ENCODE measurements at regions not wholly inside any gene's neighbourhood (a gene's known extent, or its start where the extent isn't known, plus 50 kb on each side); places are given as distances from the start of the nearest gene placed in this dataset.

- DNase-seq = no peak
- in situ Hi-C loops (cut with HindIII; ENCODE audit: low pct_ligation_motif_present, low pct_unique_long_range_greater_than_20kb, low sequenced_read_pairs) = no loop called here
These were observed 61.3 kb upstream of the SPIN1 start for GRCh38 chr9:88326936-88327335.

DNA sequence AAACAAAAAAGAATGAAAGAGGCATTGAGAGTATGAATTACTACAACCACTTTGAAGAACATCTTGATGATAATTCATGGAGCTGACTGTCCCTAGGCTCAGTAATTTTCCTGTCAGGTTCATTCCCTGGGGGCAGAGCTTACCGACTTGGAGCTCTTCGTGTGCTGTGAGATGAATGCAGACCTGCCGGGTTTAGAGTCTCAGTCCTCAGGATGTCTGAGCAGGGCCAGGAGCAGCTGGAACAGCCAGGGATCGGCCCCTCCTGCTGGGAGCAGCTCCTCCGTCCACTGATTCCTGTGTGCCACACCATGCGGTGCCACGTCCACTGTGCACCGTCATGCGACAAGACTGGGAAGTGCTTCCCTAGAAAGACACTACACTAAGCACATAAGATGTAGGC is 62.2 kb upstream of the SPIN1 start:
- no peak for DNase-seq
- in situ Hi-C loops (cut with HindIII; ENCODE audit: low pct_ligation_motif_present, low pct_unique_long_range_greater_than_20kb, low sequenced_read_pairs) = no loop called here

DNA sequence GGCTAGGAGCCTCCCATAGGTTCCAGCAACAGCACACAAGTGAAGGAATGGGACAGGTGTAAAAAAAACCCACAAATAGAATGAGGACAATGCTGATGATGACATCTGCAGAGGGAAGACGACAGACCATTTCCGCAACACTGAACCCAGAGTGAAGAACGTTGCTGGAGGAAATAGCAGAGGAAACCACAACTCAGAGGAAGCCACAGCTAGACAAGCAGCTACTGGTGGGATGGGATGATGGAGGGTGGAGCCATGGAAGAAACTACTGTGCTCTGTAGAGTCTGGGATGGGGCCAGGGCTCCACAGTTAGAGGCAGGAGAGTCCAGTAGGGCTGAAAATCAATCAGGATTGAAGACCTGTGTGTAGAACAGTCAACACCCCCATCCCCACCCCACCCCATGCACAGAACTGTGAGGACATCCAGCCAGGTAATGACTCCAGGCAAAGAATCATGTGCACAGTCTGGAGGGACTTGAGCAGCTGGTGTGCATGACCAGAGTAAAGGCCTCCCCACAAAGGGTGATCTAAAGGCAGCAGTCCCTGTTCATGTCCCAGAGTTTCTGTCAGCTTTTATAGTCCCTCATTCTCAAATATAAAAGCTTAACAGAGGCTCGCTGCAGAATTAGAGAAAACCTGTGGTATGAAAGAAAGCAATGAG is 65.2 kb upstream of the SPIN1 start:
- in situ Hi-C loops (cut with HindIII; ENCODE audit: low pct_ligation_motif_present, low pct_unique_long_range_greater_than_20kb, low sequenced_read_pairs) = no loop called here

GRCh38 chr9:88321764-88322163 is 66.5 kb upstream of the SPIN1 start:
- in situ Hi-C loops (cut with HindIII; ENCODE audit: low pct_ligation_motif_present, low pct_unique_long_range_greater_than_20kb, low sequenced_read_pairs) = no loop called here
- DNase-seq = no peak

More for the DNA sequence above, 65.2 kb upstream of the SPIN1 start:
- DNase-seq = no peak

- in situ Hi-C loops (cut with HindIII; ENCODE audit: low pct_ligation_motif_present, low pct_unique_long_range_greater_than_20kb, low sequenced_read_pairs) = no loop called here
These were observed 67.4 kb upstream of the SPIN1 start for GRCh38 chr9:88320748-88321415.

GRCh38 chr9:88319936-88320747 is 68.1 kb upstream of the SPIN1 start:
- in situ Hi-C loops (cut with HindIII; ENCODE audit: low pct_ligation_motif_present, low pct_unique_long_range_greater_than_20kb, low sequenced_read_pairs) = no loop called here
- no peak for DNase-seq

More at GRCh38 chr9:88320748-88321415, 67.4 kb upstream of the SPIN1 start:
- no peak for DNase-seq

DNA sequence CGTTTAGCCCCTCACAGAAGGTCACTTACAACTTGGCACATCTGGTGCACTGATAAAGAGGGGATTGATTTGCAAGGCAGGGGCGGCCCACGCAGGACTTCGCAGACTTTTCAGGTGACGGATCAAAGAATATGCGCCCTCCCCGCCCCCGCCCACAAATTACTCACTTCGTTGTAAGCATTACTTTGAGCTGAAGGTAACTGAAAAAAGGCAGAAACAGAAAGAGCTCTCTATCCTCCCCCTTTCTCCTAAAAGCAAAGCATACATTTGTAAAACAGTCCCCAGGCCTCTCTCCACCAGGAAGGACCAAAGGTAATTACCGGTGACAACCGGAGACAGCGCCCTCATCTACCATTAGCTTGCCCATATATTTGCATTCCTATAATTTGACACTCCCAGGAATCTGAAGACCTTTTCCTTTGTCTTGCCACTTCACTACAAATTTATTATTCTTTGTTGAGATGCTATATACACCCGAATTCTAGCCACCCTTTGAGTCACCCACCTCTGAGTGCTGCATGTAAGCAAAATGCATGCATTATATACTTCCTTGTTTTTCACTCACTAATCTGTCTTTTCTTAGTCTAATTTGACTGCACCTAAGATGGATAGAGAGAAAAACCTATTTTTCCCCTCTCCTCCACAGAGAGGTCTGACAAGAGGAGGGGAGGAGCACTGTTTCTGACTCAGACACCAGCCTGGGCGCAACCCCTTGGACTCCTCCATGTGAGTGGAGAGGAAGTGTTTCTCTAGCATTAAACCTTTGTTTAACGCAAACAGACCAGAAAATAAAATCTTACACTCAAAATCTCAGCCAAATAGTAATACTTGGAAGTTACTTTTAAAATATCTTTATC is 74.7 kb upstream of the SPIN1 start:
- in situ Hi-C loops (cut with HindIII; ENCODE audit: low pct_ligation_motif_present, low pct_unique_long_range_greater_than_20kb, low sequenced_read_pairs) = no loop called here
- DNase-seq = no peak

DNA sequence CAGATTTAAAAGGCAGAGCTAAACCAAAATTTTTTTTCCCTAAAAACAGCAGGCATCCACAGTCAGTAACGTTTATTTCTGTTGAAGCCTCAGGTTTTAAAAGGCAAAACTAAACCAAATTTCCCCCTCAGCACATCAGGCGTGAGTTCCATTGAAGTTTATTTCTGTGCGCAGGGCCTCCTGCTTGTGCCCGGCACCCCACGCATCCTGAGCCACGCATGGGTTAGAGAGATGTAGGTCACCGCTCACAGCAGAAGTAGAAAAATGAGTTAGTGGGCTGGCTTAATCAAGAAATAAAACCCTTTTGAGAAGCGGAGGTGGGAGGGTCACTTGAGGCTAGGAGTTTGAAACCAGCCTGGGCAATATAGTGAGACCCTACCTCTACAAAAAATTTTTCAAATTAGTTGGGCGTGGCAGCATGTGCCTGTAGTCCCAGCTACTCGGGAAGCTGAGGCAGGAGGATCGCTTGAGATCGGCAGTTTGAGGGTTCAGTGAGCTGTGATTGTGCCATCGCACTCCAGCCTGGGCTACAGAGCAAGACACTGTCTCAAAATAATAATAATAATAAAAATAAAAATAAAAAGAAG is 75.6 kb upstream of the SPIN1 start:
- in situ Hi-C loops (cut with HindIII; ENCODE audit: low pct_ligation_motif_present, low pct_unique_long_range_greater_than_20kb, low sequenced_read_pairs) = no loop called here
- no peak for DNase-seq

DNA sequence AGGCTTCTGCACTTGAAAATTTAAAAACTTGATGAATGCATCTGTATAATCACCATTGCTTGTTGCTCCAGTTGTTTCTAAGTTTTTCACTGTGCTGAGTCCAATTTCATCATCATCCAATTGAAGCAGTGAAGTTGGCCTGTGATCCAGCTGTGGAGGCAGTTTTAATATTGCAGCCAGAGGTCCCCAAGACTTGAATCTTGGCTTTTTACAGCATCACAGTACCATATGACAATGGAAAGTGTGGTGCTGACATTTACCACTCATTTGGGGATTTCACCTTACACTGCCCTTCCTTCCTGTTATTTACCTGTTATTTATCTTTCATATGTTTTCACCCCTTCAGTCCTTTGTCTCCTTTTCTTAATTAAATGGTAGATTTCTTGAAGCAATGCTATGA is 76.2 kb upstream of the SPIN1 start:
- in situ Hi-C loops (cut with HindIII; ENCODE audit: low pct_ligation_motif_present, low pct_unique_long_range_greater_than_20kb, low sequenced_read_pairs) = no loop called here
- no peak for DNase-seq

- DNase-seq = no peak
- in situ Hi-C loops (cut with HindIII; ENCODE audit: low pct_ligation_motif_present, low pct_unique_long_range_greater_than_20kb, low sequenced_read_pairs) = no loop called here
These were observed 77.8 kb upstream of the SPIN1 start for GRCh38 chr9:88310310-88310980.

DNA sequence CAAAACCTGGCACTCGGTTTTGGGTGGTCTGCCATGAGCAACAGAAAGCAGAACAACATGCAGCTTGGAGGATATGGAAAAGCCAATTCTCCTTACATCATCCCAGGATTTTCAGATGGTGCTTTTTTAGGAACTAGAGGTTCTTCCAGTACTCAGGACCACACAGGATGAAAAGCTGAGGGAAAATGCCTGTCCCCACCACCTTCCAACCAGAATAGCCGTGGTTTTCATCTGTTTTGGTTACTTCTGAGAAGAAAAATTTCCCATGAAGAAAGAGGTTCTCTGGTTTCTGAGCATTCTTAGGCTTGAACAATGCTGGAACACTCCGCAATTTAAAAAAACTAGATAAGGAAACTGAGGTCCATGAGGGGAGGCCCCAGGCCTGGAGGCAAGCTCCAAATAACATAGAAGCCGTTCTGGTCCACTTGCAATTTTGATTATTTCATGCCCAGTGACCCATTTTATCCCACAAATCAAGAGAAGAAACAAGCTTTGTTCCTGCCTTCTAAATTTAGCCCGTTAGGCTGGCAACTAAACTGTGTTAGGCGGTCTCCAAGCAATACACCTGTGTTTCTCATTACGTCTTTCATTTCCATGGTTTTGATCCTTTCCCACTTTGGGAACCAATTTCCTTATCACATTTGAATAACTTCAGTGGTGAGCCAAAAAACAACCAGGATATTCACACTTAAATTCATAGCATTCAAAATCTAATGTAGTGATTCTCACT is 79.2 kb upstream of the SPIN1 start:
- DNase-seq = no peak
- in situ Hi-C loops (cut with HindIII; ENCODE audit: low pct_ligation_motif_present, low pct_unique_long_range_greater_than_20kb, low sequenced_read_pairs) = no loop called here

GRCh38 chr9:88307136-88307535 is 81.1 kb upstream of the SPIN1 start:
- no peak for DNase-seq
- in situ Hi-C loops (cut with HindIII; ENCODE audit: low pct_ligation_motif_present, low pct_unique_long_range_greater_than_20kb, low sequenced_read_pairs) = no loop called here

GRCh38 chr9:88303721-88304451 is 84.4 kb upstream of the SPIN1 start:
- DNase-seq = no peak
- in situ Hi-C loops (cut with HindIII; ENCODE audit: low pct_ligation_motif_present, low pct_unique_long_range_greater_than_20kb, low sequenced_read_pairs) = no loop called here

DNA sequence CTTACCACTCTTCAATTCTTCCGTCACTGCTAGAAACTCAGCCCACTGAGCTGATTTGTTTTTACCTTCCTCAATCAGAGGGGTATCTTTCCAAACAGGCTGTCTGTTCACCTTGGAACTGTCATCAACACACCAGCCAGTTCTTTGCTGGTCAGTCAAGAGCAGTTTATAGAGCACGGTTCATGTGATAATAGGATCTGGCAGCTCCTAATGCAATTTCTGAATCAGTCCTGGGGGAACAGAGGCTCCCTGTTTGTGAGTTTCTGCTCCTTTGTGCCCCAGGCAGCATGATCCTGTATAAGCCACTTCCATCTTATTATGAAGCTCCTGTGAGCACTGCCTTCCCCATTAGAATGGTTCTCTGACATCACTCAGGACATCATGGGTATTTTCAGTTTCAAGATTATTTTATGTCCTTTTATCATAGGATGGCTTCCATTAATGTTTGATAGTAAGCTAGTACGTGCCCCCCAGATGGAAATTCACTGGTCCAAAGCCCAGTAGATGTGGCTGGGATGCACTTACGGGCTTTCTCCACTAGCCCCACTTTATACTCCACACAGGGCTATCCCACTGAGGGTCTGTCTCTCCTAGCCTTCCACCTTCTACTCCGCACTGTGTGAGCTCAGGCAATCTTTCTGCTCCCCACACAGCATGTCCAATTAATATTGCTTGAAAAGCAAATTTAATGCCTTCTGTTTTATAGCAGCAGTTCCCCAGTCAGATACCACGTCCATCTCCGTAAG is 85.5 kb upstream of the SPIN1 start:
- no peak for DNase-seq
- in situ Hi-C loops (cut with HindIII; ENCODE audit: low pct_ligation_motif_present, low pct_unique_long_range_greater_than_20kb, low sequenced_read_pairs) = no loop called here

GRCh38 chr9:88300556-88300955 is 87.7 kb upstream of the SPIN1 start:
- no peak for DNase-seq
- in situ Hi-C loops (cut with HindIII; ENCODE audit: low pct_ligation_motif_present, low pct_unique_long_range_greater_than_20kb, low sequenced_read_pairs) = no loop called here

DNA sequence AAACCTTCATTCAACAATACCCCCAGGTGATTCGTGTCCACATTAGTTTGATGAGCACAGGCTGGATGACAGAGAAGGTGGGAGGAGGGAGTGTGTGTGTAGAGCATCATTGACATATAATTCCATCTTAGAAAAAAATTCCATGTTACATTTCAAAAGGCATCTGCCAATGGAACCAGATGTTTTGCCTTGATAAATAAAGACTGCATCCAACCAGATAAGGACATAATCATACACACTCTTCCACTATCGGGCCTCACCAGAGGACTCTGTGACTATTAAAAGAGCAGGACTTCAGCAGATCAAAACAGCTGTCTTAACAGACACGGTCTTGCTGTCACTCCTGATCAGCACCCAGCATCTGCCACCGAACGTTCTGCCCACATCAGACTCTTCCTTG is 96.4 kb upstream of the SPIN1 start:
- in situ Hi-C loops (cut with HindIII; ENCODE audit: low pct_ligation_motif_present, low pct_unique_long_range_greater_than_20kb, low sequenced_read_pairs) = no loop called here

More for the DNA sequence above, 96.4 kb upstream of the SPIN1 start:
- no peak for DNase-seq
